ENCODE measurements at regions not wholly inside any gene's neighbourhood (a gene's known extent, or its start where the extent isn't known, plus 50 kb on each side); places are given as distances from the start of the nearest gene placed in this dataset.

DNA sequence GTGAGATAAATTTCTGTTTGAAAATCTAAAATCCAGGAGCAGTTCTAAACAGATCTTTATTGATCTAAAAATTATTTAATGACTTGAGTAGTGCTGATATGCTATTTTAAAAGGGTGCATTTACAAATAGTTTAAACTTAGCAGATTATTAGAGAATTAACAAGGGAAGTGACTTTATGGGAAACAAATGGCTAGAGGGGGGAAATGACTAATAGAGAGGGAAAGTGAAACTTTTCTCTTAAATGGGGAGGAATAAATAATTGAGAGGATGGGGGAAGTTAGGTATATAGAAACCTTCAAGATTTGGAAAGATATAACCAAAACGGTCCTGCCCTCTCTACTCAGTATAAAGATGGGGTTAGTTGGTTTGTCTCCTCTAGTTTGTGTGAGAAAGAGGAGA lies 90.1 kb upstream of the ARMC3 start (continued):
- TF ChIP-seq, protein P1, sequence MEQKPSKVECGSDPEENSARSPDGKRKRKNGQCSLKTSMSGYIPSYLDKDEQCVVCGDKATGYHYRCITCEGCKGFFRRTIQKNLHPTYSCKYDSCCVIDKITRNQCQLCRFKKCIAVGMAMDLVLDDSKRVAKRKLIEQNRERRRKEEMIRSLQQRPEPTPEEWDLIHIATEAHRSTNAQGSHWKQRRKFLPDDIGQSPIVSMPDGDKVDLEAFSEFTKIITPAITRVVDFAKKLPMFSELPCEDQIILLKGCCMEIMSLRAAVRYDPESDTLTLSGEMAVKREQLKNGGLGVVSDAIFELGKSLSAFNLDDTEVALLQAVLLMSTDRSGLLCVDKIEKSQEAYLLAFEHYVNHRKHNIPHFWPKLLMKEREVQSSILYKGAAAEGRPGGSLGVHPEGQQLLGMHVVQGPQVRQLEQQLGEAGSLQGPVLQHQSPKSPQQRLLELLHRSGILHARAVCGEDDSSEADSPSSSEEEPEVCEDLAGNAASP (IDR thresholded peaks at IDR 0.05) = no peak
- no peak for TF ChIP-seq PHB (CRISPR knock-in tag; IDR thresholded peaks at IDR 0.05)
- TF ChIP-seq SPI1 (IDR thresholded peaks at IDR 0.05; ENCODE audit: borderline replicate concordance, low read depth, low read length) = no peak
- TF ChIP-seq, protein P2, sequence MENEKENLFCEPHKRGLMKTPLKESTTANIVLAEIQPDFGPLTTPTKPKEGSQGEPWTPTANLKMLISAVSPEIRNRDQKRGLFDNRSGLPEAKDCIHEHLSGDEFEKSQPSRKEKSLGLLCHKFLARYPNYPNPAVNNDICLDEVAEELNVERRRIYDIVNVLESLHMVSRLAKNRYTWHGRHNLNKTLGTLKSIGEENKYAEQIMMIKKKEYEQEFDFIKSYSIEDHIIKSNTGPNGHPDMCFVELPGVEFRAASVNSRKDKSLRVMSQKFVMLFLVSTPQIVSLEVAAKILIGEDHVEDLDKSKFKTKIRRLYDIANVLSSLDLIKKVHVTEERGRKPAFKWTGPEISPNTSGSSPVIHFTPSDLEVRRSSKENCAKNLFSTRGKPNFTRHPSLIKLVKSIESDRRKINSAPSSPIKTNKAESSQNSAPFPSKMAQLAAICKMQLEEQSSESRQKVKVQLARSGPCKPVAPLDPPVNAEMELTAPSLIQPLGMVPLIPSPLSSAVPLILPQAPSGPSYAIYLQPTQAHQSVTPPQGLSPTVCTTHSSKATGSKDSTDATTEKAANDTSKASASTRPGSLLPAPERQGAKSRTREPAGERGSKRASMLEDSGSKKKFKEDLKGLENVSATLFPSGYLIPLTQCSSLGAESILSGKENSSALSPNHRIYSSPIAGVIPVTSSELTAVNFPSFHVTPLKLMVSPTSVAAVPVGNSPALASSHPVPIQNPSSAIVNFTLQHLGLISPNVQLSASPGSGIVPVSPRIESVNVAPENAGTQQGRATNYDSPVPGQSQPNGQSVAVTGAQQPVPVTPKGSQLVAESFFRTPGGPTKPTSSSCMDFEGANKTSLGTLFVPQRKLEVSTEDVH (IDR thresholded peaks at IDR 0.05; ENCODE audit: low read depth, partially characterized antibody) = no peak
- no peak for TF ChIP-seq MBD2 (IDR thresholded peaks at IDR 0.05; ENCODE audit: borderline replicate concordance, low read depth)
- no peak for TF ChIP-seq RFX5 (IDR thresholded peaks at IDR 0.05; ENCODE audit: low read depth, low read length)
- TF ChIP-seq MAFK (IDR thresholded peaks at IDR 0.05; ENCODE audit: low read length) = no peak

DNA sequence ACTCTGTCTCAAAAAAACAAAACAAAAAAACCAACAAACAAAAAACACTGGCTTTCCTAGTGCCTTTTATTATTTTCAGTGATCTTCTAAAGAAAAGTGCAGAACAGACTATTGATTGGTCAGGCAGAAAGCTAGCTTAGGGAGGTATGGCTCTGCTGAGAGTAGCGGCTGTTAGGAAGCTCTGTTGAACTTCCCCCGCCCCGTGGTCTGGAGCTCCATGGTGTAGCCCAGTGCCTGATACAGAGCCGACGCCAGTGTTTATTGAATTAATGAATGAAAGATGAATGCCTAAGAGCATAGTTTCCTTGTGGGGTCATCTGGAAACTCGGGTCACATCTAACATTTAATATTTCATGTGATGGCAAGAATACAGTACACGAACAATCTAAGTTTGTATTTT lies 90.5 kb upstream of the ARMC3 start:
- no TSS peak for BruUV-seq (replicated peaks)
- Histone ChIP-seq H3K27me3 (ENCODE audit: control insufficient read depth in 2 of 2, insufficient read depth in 2 of 2, low read length in 2 of 2) (no peaks in the 10 kb centered on the region), H3K9me1 (ENCODE audit: control insufficient read depth, insufficient read depth, low read length) (no peaks in the 10 kb centered on the region), H3K9ac (ENCODE audit: insufficient read depth in 1 of 2, low read depth in 2 of 2, low read length in 2 of 2) (no peak overlapping the region), H2AFZ (ENCODE audit: low read depth, low read length) (no peak overlapping the region), H3K36me3 (ENCODE audit: control insufficient read depth, insufficient read depth, low read length) (no peaks in the 10 kb centered on the region), H4K20me1 (replicated peaks; ENCODE audit: control insufficient read depth, insufficient read depth, low read length) (no peaks in the 10 kb centered on the region), H3K4me3 (no peak overlapping the region), H3K9me3 (replicated peaks; ENCODE audit: control insufficient read depth, insufficient read depth, low read depth, low read length) (no peaks in the 10 kb centered on the region), H3K4me2 (ENCODE audit: insufficient read depth, low read length) (no peak overlapping the region), H3K27ac (ENCODE audit: extremely low read depth, low read depth, low read length) (no peak overlapping the region), H3K79me2 (ENCODE audit: control insufficient read depth, insufficient read depth, low read length) (no peaks in the 10 kb centered on the region), H3K4me1 (replicated peaks in 1 of 2; ENCODE audit: control insufficient read depth in 2 of 2, insufficient read depth in 2 of 2, low read length in 2 of 2) (no peaks in the 10 kb centered on the region)
- CTCF ChIA-PET (ENCODE audit: low intra/inter-chr PET ratio) = no interaction called here
- intact Hi-C loops (cut with micrococcal nuclease) = no loop called here
- POLR2A ChIA-PET = interaction anchor here (0.8 kb wide), 1 partner anchor 14 kb away, joined by 3 read pairs; no protein-coding TSS in a partner anchor
- in situ Hi-C loops (cut with MboI) = no loop called here
- 70% methylated on average over 7 of the region's 7 CpGs for WGBS (ENCODE audit: insufficient coverage, low coverage, missing lambda C conversion rate)
- FAIRE-seq = no peak
- DNase-seq (ENCODE audit: extremely low read depth in 1 of 4, low spot score in 3 of 4) = no peak
- ATAC-seq = no peak
- no peak for TF ChIP-seq CBX2 (IDR thresholded peaks at IDR 0.05; ENCODE audit: insufficient read depth, low read length, poor library complexity, severe bottlenecking)
- no peak for TF ChIP-seq U2AF2 (optimal IDR thresholded peaks at IDR 0.05; ENCODE audit: low read depth, low read length)
- no peak for TF ChIP-seq CBX5 (IDR thresholded peaks at IDR 0.05; ENCODE audit: borderline replicate concordance, low read depth)
- TF ChIP-seq ZNF717 (CRISPR knock-in tag; IDR thresholded peaks at IDR 0.05) = no peak
- TF ChIP-seq STAG1 (CRISPR knock-in tag; IDR thresholded peaks at IDR 0.05; ENCODE audit: borderline replicate concordance) = no peak
- no peak for TF ChIP-seq SMARCE1 (IDR thresholded peaks at IDR 0.05)
- TF ChIP-seq PHTF2 (CRISPR knock-in tag; IDR thresholded peaks at IDR 0.05) = no peak
- no peak for TF ChIP-seq POLR2AphosphoS5 (IDR thresholded peaks at IDR 0.05; ENCODE audit: control insufficient read depth, insufficient read depth, low read depth, low read length)
- TF ChIP-seq, protein P3, sequence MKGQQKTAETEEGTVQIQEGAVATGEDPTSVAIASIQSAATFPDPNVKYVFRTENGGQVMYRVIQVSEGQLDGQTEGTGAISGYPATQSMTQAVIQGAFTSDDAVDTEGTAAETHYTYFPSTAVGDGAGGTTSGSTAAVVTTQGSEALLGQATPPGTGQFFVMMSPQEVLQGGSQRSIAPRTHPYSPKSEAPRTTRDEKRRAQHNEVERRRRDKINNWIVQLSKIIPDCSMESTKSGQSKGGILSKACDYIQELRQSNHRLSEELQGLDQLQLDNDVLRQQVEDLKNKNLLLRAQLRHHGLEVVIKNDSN (CRISPR knock-in tag; IDR thresholded peaks at IDR 0.05) = no peak
- TF ChIP-seq, protein P4, sequence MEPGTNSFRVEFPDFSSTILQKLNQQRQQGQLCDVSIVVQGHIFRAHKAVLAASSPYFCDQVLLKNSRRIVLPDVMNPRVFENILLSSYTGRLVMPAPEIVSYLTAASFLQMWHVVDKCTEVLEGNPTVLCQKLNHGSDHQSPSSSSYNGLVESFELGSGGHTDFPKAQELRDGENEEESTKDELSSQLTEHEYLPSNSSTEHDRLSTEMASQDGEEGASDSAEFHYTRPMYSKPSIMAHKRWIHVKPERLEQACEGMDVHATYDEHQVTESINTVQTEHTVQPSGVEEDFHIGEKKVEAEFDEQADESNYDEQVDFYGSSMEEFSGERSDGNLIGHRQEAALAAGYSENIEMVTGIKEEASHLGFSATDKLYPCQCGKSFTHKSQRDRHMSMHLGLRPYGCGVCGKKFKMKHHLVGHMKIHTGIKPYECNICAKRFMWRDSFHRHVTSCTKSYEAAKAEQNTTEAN (CRISPR knock-in tag; IDR thresholded peaks at IDR 0.05) = no peak
- TF ChIP-seq FOXA1 (IDR thresholded peaks at IDR 0.05; ENCODE audit: borderline replicate concordance) = no peak
